OCI-LY3 (cell line): ENCODE measurements at regions not wholly inside any gene's neighbourhood (a gene's known extent, or its start where the extent isn't known, plus 50 kb on each side); places are given as distances from the start of the nearest gene placed in this dataset.
A peak's percentile ranks its signal among the peaks of the same experiment; 100 is the strongest.

ENCODE experiments used
- H2AFZ ChIP-seq: fragments of 200-600, 300-600 bp; shearing (Covaris generic); 2 replicates; pipeline ENCODE4 v1.6.0; 2014; ENCODE audit warnings: antibody characterized with exemption, low read depth, low read length
- H3K27ac ChIP-seq: fragments of 200-600, 300-600 bp; sonication (generic); 2 replicates; pipeline ENCODE4 v1.5.1; 2014; ENCODE audit warnings: mild to moderate bottlenecking, low read length, moderate library complexity, mixed read lengths
- H3K27me3 ChIP-seq: fragments of 200-600, 300-600 bp; sonication (generic); 2 replicates; pipeline ENCODE4 v1.6.1; 2014; ENCODE audit warnings: low read depth, low read length, mixed read lengths
- H3K36me3 ChIP-seq: fragments of 200-600, 300-600 bp; sonication (generic); replicated peaks from 2 replicates; pipeline ENCODE3; 2014; ENCODE audit warnings: low read depth, low read length, mixed read lengths
- H3K4me1 ChIP-seq: fragments of 300-600, 200-600 bp; sonication (generic); 2 replicates; pipeline ENCODE4 v1.6.1; 2014; ENCODE audit warnings: low read length, mixed read lengths
- H3K4me2 ChIP-seq: fragments of 200-600, 300-600 bp; sonication (generic); 2 replicates; pipeline ENCODE4 v1.6.1; 2014; ENCODE audit warnings: low read length, mixed read lengths
- H3K4me3 ChIP-seq: fragments of 300-600, 200-600 bp; sonication (generic); 2 replicates; pipeline ENCODE4 v1.5.1; 2014; ENCODE audit warnings: antibody characterized with exemption, mild to moderate bottlenecking, low read length, moderate library complexity
- H3K79me2 ChIP-seq: fragments of 300-600, 200-600 bp; shearing (Covaris generic); 2 replicates; pipeline ENCODE4 v1.6.1; 2014; ENCODE audit warnings: mild to moderate bottlenecking, low read length, mixed read lengths
- H3K9ac ChIP-seq: fragments of 300-600, 200-600 bp; shearing (Covaris generic); 2 replicates; pipeline ENCODE4 v1.6.0; 2014; ENCODE audit warnings: mild to moderate bottlenecking, low read length, moderate library complexity
- H3K9me3 ChIP-seq: fragments of 200-600, 300-600 bp; shearing (Covaris generic); 2 replicates; pipeline ENCODE4 v1.6.1; 2014; ENCODE audit warnings: low read length, mixed read lengths; ENCODE audit not compliant: insufficient read depth
- H4K20me1 ChIP-seq: fragments of 200-600, 300-600 bp; sonication (generic); 2 replicates; pipeline ENCODE4 v1.6.1; 2016; ENCODE audit warnings: low read length, mixed read lengths; ENCODE audit not compliant: insufficient read depth
- EZH2phosphoT487 ChIP-seq: fragments of 200-600 bp; shearing (Covaris generic); IDR thresholded peaks from 2 replicates; pipeline ENCODE4 v1.6.1; 2018; ENCODE audit warnings: antibody characterized with exemption, mixed run types, low read depth
- TF ChIP-seq, protein P1 (sequence below): fragments of 200-600, 300-600 bp; sonication (generic); IDR thresholded peaks from 2 replicates; pipeline ENCODE4 v1.5.1; 2014; ENCODE audit warnings: antibody characterized with exemption, low read length, low read depth

DNA sequence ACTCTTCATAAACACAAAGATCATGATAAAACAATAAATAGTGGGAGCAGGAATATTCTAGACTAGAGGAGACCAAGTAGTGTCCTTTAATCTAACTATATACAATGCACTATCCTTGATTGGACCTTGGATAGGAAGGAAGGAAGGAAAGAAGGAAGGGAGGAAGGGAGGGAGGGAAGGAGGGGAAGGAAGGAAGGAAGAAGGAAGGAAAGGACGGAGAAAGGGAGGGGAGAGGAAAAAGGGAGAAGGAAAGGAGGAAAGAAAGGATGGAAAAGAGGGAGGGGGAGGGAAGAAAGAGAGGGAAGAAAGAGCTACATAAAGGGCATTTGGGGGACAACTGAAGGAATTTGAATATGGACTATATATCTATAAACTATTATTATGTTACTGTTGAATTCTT, 95.0 kb upstream of the SMARCAD1 start:
- Histone ChIP-seq H3K27ac (no peak overlapping the region), H3K4me3 (no peak overlapping the region), H3K36me3 (no peaks in the 10 kb centered on the region), H2AFZ (no peak overlapping the region), H3K9me3 (no peaks in the 10 kb centered on the region), H3K79me2 (no peaks in the 10 kb centered on the region), H3K4me1 (peaks cover 3% of the 10 kb centered on the region; the same call in 1 of the 2 replicates), H3K4me2 (no peak overlapping the region), H3K9ac (no peak overlapping the region), H4K20me1 (no peaks in the 10 kb centered on the region), H3K27me3 (no peaks in the 10 kb centered on the region)
- TF ChIP-seq, protein P1, sequence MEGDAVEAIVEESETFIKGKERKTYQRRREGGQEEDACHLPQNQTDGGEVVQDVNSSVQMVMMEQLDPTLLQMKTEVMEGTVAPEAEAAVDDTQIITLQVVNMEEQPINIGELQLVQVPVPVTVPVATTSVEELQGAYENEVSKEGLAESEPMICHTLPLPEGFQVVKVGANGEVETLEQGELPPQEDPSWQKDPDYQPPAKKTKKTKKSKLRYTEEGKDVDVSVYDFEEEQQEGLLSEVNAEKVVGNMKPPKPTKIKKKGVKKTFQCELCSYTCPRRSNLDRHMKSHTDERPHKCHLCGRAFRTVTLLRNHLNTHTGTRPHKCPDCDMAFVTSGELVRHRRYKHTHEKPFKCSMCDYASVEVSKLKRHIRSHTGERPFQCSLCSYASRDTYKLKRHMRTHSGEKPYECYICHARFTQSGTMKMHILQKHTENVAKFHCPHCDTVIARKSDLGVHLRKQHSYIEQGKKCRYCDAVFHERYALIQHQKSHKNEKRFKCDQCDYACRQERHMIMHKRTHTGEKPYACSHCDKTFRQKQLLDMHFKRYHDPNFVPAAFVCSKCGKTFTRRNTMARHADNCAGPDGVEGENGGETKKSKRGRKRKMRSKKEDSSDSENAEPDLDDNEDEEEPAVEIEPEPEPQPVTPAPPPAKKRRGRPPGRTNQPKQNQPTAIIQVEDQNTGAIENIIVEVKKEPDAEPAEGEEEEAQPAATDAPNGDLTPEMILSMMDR, result no peak
- TF ChIP-seq EZH2phosphoT487, result no peak

DNA sequence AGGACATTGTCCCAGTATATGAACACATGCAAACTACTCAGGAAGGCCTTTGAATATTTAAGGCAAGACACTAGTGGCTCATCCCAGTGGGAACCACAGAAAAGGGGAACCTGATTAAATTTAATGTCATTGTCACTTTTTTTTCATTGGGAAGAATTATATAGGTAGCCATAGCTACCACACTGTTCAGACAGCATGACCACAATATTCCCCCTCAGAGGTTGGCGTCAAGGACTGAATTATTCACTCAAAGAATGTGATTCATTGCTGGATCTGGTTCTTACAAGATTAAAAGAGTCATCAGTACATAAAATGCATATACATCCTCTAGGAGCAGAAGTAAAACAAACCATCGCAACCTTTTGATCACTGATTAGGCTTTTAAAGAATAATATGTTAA, 92.0 kb upstream of the SMARCAD1 start:
- H3K4me1 ChIP-seq, result no peaks in the 10 kb centered on the region
- H3K27me3 ChIP-seq, result no peaks in the 10 kb centered on the region
- no peaks in the 10 kb centered on the region for H3K36me3 ChIP-seq
- no peaks in the 10 kb centered on the region for H3K9me3 ChIP-seq
- no peak overlapping the region for H3K9ac ChIP-seq
- H3K4me3 ChIP-seq, result no peak overlapping the region
- no peak overlapping the region for H2AFZ ChIP-seq
- no peak for TF ChIP-seq EZH2phosphoT487
- TF ChIP-seq, protein P1, result no peak
- H4K20me1 ChIP-seq, result no peaks in the 10 kb centered on the region
- H3K4me2 ChIP-seq, result no peak overlapping the region
- no peaks in the 10 kb centered on the region for H3K79me2 ChIP-seq
- H3K27ac ChIP-seq, result no peak overlapping the region

DNA sequence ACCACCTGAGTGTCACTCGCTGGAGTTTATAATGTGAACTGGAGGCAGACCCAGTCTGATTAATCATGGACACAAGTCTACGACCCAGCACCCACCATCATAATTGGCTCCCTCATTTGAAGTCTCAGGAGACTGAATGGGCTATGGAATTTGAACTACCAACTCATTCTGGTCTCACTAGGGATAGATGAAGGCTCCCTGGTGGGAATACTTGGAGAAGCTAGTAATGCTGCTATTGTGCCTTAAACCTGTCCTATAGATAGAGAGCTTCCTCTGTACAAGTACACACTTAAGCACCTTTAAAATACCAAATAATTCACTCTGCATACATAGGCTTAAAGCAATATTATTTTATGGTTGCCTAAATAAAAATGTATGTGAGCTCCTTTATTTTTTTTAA, 90.8 kb upstream of the SMARCAD1 start:
- Histone ChIP-seq H3K79me2 (no peaks in the 10 kb centered on the region), H3K4me1 (no peaks in the 10 kb centered on the region), H3K27me3 (no peaks in the 10 kb centered on the region), H2AFZ (no peak overlapping the region), H4K20me1 (no peaks in the 10 kb centered on the region), H3K4me2 (no peak overlapping the region), H3K9me3 (no peaks in the 10 kb centered on the region), H3K4me3 (no peak overlapping the region), H3K27ac (no peak overlapping the region), H3K9ac (no peak overlapping the region), H3K36me3 (no peaks in the 10 kb centered on the region)
- TF ChIP-seq, protein P1, result no peak
- no peak for TF ChIP-seq EZH2phosphoT487

DNA sequence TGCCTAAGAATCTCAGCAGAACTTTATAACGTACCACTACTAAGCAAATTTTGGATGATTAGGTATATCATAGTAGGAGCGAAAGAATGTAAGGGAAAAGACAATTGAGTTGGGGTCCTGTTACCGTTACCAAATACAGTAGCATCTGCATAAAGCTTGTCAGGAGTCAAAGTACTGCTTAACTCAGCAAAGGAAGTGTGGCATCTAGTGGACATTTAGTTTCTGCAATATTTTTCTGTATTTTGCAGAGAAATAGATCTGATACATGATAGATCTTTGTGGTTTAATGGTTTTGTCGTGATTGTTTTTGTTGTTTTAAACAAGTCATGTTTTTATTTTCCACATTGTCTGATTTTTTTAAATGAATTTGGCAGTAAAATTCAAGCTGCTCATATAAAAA, 81.0 kb upstream of the SMARCAD1 start:
- H3K36me3 ChIP-seq, result no peaks in the 10 kb centered on the region
- H3K27ac ChIP-seq, result no peak overlapping the region
- H3K4me1 ChIP-seq, result no peaks in the 10 kb centered on the region
- H3K27me3 ChIP-seq, result 0 out of 2 replicates have a peak, but pooled peaks cover 3% of the 10 kb centered on the region
- H3K79me2 ChIP-seq, result no peaks in the 10 kb centered on the region
- peak overlapping the region; percentile 75 for H2AFZ ChIP-seq
- H3K9ac ChIP-seq, result no peak overlapping the region
- no peaks in the 10 kb centered on the region for H3K9me3 ChIP-seq
- H4K20me1 ChIP-seq, result no peaks in the 10 kb centered on the region
- no peak overlapping the region for H3K4me3 ChIP-seq
- peak overlapping the region; percentile 52 for H3K4me2 ChIP-seq
- no peak for TF ChIP-seq EZH2phosphoT487
- TF ChIP-seq, protein P1, result peak; percentile 73
